HG02870 (cell line): ENCODE measurements at regions not wholly inside any gene's neighbourhood (a gene's known extent, or its start where the extent isn't known, plus 50 kb on each side); places are given as distances from the start of the nearest gene placed in this dataset.
"Not testable (repeated sequence)": the region's sequence is repeated elsewhere in the genome, so short reads cannot be mapped to it uniquely, and the experiment has no call there.

Experiments
- ATAC-seq: cut with Tn5 transposase; IDR thresholded peaks from one replicate; pipeline ENCODE4 v1.9.1; 2021; ENCODE audit warnings: mild to moderate bottlenecking, moderate library complexity; ENCODE audit not compliant: unreplicated experiment

DNA sequence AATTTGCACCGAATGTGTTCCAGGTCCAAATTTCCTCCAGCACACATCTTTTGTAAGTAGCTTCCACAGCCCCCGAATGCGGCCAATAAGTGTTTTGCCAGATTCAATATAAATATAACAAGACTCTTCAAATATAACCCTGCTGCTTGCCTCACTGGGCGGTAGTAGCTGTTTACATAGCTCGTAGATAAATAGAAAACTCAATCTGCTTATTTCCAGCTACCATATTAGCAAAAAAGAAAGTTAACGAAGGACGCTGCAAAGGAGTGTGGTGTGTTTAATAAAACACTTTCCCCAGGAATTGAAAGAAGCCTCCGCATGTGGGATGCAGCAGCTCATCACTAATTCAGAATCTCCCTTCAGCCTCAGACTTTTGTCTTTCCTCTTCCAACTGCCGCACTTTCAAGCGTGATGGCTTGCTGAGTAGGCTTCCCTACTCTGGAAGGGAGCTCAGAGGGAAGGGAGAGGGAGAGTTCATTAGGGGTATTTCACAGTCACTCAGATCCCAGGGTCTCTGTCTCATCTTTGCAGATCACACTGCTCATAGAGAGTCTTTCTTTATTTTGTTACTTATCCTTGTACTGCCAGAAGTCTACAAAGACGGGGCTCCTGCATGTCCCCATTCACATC is 367.0 kb downstream of the RND3 start:
- no peak for ATAC-seq

DNA sequence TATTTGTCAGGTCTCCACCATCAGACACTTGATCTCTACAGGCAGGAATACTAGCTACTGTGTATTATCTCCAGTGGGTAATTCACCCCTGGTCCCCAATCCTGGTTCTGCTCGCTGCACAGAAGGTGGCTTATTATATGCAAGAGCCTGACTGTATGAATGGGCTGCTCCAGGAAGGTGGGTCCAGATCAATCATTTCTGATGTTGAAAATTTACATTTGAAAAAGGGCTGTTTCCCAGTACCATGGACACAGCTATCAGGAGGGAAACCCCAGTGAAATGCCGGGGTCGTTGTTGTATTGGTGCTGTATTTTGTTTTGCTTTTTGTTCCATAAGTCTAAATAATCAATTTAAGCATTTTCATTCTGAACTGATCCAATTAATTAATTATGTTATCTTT is 367.6 kb downstream of the RND3 start:
- no peak for ATAC-seq

DNA sequence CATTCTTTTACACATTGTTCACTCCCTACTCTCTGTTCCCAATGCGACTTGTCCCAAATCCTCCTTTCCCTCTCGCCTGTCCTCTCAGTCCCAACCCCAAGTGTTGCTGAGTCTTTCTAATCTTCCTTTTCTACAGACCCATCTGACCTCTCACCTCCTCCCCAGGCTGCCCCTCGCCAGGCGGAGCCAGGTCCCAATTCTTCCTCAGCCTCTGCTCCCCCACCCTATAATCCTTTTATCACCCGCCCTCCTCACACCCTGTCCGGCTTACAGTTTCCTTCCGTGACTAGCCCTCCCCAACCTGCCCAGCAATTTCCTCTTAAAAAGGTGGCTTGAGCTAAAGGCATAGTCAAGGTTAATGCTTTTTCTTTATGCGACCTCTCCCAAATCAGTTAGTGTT is 373.4 kb downstream of the RND3 start:
- ATAC-seq = not testable (repeated sequence)

DNA sequence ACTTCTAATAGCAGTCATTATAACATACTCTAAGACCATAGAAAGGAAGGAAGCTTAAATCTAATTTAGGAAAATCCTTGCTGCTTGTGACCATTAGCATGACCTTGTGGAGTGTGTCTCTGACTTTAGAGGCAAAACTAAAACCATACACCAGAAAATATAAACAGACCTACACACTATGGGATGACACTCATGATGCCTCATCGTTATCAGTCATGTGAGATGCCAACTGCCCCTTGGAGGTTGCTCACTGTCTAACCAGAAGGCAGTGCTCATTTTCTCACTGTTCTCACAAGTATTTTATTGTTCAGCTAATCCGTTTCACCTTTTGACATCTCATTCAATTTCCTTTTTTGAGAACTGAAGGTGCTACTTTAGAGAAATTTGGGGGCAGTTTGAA is 376.9 kb downstream of the RND3 start:
- no peak for ATAC-seq

DNA sequence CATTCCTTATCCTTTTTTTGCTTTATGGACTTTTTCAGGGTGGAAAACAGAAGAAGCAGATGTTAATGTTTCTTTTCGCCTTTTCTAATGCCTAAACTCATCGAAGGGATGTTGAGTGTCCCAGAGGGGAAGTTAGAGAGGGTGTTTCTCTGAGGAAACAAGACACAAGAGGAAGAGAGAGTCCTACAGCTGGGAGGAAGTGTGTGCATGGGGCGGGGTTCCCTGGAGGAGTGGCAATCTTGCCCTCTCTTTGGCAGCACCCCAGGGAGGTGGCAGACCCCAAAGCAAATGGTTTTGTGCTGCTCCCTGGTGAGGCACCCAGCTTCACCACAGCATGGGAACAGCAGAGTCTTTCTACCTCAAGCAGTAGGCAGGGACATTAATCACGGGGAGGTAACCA is 377.6 kb downstream of the RND3 start:
- no peak for ATAC-seq

DNA sequence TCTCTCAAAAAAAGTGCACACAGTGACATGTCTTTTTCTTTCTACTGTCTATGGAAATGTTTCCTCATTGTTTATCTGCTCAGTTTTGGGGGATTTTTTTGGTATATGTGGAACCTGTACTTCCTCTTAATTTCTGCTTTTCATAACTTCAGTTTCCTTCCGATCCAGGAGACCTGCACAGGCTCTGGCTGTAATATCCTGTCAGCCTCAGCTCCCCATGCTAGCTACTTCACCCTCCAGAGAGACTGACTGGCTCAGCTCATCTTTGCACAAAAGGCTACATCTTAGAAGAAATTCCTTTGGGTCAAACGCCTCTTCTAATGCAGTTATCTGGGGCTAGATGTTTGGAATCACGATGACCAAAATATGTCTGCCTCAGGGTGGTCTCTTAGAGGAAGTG is 378.4 kb downstream of the RND3 start:
- no peak for ATAC-seq

DNA sequence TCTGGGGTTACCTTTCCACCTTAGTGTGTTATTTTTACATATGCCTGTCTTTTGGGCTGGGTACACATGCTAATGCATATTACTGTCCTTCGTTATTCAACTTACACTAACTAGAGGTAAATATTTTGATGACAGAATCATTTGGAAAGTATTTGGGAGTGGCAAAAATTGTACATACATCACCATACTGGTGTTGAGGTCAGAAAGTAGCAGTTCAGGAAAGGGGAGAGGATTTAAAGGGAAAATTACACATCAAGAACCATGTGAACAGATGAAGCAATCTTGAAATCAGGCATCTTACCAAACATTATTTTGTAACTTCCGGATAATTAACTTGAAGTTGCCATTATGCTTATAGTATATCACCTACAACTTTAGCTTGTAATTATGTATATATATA is 379.7 kb downstream of the RND3 start:
- ATAC-seq = no peak

DNA sequence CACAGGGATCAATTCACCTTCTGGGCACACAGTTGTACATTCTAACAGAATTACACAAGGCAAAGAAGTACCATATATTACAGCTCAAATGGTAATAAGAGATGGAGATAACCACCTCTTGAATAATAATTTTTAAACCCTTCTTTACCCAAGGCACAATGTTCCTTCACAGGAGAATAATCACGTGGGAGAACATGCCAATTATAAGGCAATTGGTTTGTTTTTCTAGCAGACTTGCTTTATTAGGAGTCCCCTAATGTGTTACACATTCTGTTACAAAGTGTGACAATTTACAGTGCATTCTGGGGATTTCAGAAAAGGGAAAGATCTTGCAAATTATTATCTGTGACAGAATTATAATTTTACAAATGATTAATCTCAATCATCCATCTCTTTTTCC is 380.3 kb downstream of the RND3 start:
- no peak for ATAC-seq

DNA sequence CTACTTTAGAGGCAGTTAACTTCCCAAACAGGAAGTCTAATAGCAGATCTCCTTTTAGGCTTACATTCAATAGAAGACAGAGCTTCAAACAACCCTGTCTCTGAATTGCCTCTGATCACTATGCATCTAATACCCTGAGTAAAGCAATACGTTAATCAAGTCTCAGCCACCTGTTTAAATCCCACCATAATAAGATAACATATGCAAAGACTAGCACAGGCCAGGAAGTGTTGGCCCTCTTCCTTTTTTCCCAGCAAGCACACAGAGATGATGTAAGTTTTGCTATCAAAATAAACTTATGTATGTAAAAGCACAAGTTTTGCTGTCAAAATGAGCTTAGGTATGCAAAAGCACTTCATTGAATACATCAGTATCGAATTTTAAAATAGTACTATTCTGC is 385.5 kb downstream of the RND3 start:
- ATAC-seq = no peak

DNA sequence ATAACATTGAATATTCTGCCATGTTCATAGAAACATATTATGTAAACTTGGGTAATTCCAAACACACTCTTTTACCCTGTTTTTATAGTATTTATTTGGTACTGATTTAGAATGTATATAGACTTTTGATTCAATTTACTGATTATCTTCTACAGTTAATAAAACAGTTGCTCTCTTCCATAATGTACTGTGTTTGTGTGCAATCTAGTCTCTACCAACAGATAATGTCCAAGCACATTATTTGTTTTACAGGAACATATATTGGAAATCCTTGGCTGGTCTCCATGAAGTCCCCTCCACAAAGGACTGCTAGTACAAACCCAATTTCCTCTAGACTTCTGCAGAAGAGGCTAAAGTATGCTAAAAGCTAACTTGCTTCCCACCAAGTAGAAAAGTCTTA is 386.6 kb downstream of the RND3 start:
- ATAC-seq = no peak

DNA sequence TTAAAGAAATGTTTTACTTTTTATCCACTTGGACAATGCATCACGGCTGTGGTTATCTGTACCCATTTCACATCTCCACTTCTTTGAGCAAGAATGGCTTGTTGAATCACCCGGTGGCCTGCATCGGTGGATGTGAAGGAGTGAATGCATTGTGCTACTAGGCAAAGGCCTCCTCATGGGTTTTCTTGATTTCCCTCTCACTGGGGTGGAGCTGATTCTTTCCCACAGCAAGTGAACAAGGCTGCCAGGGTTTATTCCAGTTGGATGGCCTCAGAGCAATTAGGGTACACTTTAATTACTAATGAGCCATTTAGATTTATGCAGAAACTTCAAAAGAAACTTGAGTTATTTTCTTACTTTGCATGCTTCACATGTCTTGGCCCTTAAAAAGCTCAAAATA is 387.1 kb downstream of the RND3 start:
- no peak for ATAC-seq

DNA sequence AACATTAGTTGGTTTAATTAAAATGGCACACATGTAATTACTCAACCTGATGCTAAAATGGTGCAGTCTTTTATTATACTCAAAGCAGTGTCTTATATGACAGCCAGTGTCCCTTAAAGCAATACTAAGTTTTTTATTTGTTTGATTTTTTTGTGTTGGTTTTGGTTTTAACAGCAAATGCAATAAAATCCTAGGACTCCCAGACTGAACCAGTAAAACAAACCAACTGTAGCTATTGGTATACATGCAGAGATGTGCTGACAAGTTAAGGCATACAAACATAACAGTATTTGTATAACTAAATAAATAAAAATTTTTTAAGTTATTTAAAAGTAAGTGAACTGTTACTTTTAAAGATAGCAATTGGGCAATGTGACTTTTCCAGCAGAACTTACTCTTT is 387.7 kb downstream of the RND3 start:
- no peak for ATAC-seq

DNA sequence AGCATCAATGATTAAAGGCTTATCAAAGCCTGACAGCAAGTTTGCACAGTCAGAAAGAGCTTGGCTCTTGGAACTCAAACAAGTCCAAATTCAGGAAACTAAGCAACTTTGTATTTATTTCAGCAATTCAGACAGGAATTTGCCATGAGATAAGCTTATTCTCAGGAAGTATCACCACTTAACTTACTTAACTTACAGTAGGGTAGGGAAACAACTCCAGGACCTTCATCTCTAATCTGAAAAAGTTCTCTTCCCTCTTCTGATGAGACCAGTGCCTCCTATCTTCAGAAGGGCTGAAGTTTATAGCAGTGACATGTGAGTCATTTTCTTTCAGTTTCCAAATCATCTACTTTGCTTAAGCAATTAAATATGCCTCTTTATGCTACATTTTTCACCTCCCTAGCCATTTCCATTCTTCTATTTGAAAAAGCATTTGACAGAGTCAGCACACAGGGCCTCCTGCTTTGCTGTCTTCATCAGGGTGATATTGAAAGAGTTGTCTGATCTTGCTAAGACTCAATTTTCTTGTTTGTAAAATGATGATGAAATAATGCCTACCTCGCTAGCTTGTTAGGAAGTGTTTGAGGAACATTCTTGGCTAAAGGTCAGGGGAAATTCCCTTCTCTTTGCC is 389.5 kb downstream of the RND3 start:
- no peak for ATAC-seq

DNA sequence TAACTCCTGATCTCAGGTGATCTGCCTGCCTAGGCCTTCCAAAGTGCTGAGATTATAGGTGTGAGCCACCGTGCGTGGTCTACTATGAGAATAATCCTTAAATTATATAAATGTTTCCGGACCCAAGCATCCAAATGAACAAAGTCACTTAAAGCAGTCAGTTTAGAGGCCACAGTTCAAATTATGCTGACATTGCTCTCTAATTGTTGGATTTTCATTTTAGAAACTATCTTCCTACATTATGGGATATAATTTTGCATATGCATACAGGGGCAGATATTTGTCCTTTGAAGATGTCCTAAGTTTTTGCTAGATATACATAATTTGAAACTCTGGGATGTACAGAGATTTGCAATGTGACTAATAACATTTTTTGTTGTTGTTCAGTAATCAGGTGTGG is 390.1 kb downstream of the RND3 start:
- ATAC-seq = no peak

DNA sequence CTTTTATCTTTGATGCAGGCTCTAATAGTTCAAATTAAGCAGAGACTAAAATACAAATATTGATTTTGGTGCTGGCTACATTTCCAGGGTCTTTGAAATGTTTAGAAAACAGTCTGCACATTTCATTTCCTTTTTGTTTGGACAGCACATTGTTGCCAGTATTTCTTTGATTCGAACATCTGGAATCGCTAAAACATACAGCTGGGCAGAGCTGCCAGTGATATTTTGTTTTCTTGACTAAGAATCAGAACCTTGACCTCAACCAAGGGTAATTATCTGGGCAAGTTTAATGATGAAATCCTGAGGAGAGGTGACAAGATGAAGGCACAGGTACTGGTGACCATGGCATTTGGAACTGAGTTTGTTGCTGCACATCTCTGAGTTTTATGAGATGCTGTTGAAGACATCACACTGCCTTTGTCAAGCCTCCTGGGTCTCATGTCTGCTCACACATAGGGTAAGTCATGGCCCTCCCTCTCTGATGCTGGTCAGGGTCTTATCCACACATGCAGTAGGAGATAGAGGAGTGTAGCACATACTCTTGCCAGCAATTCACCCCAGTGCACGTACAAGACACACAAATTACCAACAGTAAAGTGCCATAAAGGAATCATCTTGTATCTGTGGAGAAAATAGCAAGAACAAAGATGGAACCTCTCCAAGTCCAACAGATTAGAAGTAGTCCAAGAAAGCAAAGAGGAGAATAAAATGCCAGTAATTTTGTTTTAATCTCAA is 391.9 kb downstream of the RND3 start:
- no peak for ATAC-seq

DNA sequence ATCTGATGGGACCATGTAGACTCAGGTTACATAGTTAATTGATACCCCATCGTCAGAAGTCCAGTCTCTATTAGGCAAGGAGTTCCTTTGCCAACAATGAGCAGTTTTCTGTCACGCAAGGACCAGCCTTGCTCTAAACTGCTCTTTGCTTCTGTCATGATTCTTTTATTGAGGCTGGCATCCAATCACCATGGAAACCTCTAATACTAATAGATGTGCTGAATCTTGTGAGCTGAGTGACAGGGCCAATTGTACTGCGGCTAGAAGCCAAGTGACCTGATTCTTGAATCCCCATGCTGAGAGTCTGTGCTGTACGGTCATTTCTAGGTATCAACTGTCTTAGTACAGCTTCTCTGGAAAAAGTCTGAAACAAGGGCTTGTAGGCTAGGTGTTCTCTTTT is 395.6 kb downstream of the RND3 start:
- no peak for ATAC-seq

DNA sequence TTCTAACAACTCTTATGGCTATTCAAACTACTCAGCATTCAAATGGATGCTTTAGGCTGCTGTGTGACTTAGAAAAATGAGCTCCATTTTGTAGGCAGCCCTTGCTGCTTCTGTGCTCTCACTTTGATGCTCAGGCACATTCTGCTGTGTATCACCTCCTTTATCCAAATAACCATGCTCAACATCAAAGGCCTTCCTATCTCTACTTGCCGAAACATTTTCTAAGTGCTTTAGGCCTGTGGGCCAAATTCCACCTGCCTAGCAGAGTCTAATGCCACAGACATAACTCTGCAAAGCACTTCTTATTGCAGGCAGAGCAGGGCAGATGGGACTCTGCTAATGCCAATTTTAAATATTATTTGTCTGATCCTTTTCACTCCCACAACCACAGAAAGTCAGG is 397.4 kb downstream of the RND3 start:
- ATAC-seq = no peak

DNA sequence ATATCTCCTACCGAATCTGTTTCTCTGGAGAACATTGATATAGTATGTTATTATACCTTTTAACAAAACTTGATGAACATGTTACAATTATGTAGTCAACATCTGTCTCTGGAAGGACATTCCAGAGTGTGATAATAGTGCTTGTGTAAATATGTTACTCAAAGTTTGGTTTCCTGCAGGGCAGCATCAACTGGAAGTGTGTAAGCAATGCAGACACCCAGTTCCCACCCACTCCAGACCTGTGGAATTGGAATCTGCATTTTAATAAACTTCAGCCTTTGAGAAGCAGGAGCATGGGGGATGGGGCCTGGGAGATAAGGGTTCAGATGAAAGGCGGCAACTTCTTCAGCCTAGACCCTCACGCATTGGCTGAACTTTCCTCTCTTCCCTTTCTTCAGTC is 398.9 kb downstream of the RND3 start:
- no peak for ATAC-seq

DNA sequence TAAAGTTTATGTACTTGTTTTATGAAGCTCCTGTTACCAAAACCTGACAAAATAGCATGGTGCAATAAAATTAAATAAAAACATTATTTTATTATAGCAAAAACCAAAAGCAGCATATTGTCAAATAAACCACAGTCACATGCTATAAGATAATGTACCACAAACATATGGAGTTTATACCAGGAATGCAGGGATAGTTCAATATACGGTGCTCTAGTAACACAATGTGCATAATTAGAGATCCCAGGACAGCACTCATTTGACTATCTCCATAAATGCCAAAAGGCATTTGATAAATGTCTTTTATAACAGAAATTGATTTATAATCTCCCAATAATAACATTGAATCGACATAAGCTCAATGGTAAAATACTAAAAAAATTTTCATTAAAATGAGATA is 402.0 kb downstream of the RND3 start:
- ATAC-seq = no peak

DNA sequence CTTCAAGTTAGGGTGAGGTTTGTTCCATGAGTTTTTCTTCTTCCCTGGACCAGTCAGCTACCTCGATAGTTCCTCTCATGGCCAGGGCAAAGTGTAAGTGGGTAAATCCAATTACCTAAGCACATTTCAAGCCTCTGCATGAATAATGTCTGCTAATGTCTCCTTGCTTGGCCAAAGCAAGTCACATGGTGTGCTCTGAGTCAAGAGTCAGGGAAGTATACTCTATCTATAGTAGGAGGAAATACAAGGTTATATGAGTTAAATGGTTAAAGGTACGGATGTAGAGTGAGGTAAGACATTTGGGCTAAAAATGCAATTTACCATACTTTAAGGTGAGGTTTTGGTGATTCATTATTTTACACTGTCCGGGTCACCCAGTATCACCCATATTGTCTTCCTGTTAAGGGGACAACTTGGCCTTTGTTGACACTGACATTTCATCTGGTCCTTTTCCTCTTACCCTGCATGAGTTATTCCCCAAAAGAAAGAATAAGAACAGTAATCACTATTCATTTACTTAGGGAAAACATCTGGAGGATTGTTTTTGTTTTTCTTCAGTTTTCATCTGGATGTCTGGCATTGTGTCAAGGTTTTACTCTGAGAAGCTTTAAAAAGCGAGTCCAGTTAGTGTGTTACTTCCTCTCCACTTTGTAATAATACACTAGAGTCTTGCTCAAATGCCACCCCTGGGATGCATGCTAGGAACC is 405.5 kb downstream of the RND3 start:
- no peak for ATAC-seq

DNA sequence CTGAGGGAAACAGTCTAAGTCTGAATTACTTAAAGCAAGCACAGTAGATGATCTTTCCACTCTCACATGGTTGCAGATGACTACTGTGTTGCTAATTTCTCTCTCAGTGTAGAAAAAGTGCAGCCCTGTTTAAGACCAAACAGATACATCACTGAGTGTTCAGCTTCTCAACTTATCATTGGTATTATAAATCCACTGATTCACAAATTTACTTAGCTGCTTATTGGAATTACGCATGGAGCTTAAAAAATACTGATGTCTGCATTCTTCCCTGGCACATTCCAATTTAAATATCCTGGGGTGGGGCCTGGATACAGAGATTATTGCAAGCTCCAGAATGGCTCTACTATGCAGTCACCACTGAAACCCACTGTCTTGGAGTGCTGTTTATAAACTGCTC is 411.2 kb downstream of the RND3 start:
- no peak for ATAC-seq

DNA sequence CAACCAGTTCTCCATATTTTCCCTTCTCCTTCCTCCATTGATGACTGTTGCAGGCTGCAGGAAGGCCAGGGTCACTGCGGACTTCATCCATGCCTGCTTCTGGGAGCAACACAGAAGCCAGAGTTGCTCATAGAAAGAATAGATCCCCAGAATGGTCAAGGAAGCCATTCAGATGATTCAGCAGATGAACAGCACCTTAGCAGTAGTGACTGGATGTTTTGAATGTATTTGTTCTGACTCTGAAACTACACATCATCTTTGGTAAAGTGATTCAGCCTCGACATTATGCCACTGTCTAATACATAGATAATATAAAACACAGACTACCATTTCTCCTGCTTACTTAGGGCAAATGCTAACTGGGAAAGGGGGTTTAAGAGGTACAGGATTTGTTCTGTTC is 411.6 kb downstream of the RND3 start:
- ATAC-seq = no peak
